DND-41 (cell line): ENCODE measurements at regions not wholly inside any gene's neighbourhood (a gene's known extent, or its start where the extent isn't known, plus 50 kb on each side); places are given as distances from the start of the nearest gene placed in this dataset.

Experiments
- CTCF ChIP-seq: IDR thresholded peaks from 2 replicates; pipeline ENCODE4 v1.5.1; 2012; ENCODE audit warnings: borderline replicate concordance, low read length, moderate library complexity, mild to moderate bottlenecking; ENCODE audit not compliant: poor library complexity, severe bottlenecking; ENCODE audit errors: extremely low read depth
- EZH2 ChIP-seq: IDR thresholded peaks from 3 replicates; pipeline ENCODE4 v1.6.1; 2012; ENCODE audit warnings: borderline replicate concordance, low read depth, mild to moderate bottlenecking, moderate library complexity, low read length, inconsistent platforms; ENCODE audit not compliant: severe bottlenecking

- TF ChIP-seq CTCF: no peak
- TF ChIP-seq EZH2: no peak
Observed at GRCh38 chr12:104834607-104835006, 123.5 kb downstream of the SLC41A2 start.
